Hematopoietic multipotent progenitor cell treated with erythropoietin and hydrocortisone succinate and interleukin-3 and kit ligand, for 4 days (in vitro differentiated cells): ENCODE measurements at regions not wholly inside any gene's neighbourhood (a gene's known extent, or its start where the extent isn't known, plus 50 kb on each side); places are given as distances from the start of the nearest gene placed in this dataset.

Source experiments
- DNase-seq: peaks from one replicate; pipeline ENCODE4 v3.0.0-alpha.2; 2015

DNA sequence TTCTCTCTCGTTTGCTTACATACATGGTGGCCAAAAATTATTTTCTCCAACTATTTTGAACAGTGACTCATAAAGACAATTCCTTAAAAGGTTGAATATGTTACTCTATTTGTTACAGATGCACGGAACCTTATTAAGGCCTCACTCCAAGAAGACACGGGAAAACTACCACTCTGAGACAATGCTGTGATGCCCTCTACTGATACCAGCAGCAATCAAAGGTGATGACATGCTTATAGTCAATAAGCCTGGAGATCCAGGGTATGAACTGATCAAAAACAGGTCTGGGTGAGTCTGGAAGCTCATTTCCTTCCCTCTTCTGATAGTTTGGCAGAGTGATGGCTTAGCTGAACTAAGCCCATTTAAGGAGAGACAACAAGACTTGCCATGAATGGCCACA is 563.0 kb downstream of the LRRIQ3 start:
- DNase-seq = no peak

DNA sequence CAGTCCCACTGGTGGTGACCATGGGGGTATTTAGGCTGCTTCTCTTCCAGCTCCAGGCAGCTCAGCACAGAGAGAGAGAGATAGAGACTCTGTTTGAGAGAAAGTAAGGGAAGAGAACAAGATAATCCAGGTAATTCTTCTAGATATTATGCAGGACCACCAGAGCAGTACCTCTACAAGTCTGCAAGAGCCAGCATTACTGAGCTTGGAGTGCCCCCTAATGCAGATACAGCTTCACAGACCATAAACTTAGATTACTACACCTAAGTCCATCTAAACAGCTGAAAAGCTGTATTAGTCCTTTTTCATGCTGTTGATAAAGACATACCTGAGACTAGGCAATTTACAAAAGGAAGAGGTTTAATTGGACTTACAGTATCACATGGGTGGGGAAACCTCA is 570.3 kb downstream of the LRRIQ3 start:
- DNase-seq = peak; percentile 3

DNA sequence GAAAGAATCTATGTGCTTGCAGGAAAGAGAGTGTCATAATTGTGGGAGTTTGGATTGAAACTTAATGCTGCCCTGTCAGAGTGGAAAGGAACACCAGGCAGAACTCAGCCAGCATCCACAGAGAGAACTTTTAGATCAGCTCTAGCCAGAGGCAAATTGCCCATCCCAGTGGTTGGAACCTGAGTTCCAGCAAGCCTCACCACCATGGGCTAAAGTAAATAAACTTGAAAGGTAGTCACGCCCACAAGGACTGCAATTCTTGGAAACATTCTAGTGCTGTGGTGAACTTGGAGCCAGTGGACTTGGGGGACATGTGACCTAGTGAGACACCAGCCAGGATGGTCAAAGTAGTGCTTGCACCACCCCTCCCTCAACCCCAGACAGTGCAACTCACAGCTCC is 571.6 kb downstream of the LRRIQ3 start:
- DNase-seq = no peak

DNA sequence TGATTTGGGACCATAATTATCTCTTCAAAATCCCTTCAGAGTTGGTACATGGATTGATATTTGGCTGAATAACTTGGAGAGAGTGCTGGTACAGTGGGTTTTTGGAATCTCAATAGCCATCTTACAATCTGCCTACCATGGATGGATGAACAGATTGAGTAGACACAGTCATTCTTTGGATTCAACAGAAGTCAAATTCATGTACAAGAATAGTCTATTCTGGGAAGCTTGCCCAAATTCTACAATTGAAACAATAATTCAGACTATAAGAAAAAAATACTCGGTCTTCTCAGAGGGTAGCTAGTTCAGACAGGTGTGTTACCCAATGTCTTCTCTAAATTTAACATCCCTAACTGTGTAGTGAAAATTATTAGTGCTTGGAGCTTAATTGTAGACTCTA is 574.0 kb downstream of the LRRIQ3 start:
- no peak for DNase-seq

DNA sequence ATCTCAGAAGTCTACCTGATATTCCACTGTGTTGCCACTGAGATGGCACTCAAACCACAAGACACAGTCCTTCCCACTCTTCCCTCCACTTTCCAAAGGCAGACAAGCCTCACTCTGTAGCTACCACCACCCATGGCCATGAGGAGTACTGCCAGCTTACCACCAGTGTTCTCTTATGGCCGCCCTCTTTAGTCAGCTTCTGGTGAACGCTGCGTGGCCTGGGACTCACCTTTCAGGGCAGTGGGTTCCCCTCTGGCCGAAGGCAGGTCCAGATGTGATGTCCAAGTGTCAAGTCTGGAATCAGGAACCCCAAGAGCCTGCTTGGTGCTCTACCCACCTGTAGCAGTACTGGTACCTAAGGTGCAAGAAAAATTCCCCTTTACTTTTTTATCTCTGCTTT is 580.8 kb downstream of the LRRIQ3 start:
- DNase-seq = no peak

DNA sequence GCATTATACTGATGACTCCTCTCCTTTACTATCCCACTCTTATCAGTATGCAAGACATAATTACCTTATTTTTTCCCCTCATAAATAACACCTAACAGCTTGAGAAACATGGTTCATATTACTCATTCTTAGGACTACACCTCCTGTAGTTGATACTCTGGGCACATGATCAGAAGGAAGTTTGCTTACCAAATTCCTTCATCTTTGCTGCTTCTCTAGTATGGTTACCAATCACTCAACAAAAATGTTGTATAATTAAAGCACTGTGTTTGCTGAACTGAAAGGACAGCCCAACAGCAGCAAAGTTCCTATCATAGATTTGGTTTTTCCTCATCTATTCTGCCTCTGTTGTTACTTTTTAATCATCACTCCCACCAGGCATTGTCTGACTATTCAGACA is 586.3 kb downstream of the LRRIQ3 start:
- no peak for DNase-seq

DNA sequence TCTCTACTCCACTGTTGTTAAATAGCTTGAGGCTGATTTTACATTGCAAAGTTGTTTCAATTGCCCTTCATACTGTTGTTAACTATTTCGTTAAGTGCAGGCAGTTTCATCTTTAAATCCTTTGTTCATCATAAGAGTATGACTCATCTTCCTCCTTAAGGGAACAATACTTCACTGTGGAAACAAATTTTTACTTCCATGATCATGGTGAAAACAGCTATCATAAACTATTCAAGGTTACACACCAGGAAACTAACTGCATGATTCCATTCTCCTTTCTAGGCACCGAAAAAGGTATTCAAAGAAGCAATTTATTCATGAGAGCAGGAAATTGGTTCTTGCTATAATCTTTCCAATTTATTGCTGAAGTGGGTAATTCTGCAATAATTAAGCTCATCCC is 593.2 kb downstream of the LRRIQ3 start:
- DNase-seq = no peak

DNA sequence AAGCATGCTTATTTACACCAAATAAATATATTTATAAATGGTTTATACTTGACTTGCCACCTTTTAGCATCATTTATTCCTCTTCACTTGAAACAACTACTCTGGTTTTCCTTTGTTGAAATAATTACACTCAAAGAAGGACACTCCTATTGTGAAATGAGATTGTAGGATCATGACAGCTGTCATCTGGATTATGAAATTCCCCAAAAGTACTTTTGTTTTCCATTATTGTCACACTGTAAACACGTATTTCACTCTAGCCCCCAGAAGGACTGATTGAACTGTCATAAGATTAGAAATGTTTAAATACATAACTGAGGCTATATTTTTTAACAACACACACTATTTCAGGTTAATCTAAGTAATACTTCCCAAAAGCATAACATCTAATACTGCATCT is 593.8 kb downstream of the LRRIQ3 start:
- no peak for DNase-seq

DNA sequence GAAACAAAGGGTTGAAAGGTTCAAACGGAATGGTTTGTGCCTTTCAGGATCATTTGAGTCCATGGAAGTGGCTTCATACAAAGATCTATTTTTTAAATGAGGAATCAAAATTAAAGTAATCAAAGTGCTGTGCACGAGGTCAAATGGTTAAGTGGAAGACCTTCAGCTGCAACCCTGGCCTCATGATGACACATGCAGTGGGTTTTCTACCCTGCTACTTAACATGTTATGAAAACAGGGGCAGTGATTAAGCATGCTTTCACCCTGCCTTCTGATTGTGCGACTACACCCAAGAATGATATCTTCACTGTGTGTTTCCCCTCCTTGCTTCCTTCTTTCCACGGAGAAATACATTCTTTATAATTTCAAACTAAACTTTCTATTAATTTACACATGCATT is 604.2 kb downstream of the LRRIQ3 start:
- no peak for DNase-seq

DNA sequence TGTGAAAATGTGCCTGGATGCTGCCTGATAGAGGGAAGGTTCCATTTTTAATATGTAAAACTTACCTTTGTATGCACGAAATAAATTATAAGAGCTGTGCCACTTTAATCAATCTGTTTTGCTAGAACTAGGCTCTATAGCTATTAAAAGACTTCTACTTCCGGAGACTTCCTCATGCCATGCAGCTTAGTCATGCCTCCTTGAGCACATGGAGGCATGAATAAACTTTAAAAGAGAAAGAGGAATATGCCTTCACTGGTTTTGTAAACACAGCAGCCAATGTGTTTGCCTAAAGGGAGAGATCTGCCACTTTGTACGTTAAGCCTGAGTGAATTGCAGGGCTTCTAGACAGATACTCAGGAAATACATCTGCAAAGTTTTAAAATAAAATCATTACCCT is 604.6 kb downstream of the LRRIQ3 start:
- peak; percentile 41 for DNase-seq

DNA sequence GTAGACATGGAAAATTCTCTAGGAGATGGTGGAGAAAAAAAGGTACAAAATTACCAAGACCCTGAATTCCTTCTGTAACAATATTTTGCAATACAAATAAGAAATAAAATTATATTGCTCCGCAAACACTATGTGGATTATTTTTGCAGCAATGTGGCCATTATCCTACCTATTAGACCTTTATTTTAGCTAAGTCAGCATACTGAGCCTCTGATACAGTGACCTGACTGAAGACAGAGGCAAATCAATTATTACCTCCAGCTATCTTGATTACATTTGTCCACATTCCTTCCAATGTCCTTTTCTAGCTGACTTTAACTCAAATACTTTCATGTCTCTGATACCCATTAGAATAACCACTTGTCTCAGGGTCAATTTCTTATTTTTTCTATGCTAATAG is 610.9 kb downstream of the LRRIQ3 start:
- no peak for DNase-seq

DNA sequence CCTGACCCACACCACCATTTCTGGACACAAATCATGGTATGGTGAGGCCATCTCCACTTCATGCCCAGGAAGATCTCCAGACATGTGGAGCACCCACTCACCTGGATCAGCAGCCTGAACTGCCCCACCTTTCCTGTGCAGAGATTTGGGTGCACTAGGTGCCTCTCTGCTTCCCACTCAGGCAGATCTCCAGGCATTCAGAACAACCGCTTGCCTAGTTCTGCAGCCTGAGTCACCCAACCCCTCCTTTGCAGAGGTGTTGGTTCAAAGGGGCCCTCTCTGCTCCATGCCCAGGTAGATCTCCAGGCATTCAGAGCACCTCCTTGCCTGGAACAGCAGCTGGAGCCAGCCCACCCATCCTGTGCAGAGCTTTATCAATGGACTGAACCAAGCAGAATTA is 620.8 kb downstream of the LRRIQ3 start:
- no peak for DNase-seq

DNA sequence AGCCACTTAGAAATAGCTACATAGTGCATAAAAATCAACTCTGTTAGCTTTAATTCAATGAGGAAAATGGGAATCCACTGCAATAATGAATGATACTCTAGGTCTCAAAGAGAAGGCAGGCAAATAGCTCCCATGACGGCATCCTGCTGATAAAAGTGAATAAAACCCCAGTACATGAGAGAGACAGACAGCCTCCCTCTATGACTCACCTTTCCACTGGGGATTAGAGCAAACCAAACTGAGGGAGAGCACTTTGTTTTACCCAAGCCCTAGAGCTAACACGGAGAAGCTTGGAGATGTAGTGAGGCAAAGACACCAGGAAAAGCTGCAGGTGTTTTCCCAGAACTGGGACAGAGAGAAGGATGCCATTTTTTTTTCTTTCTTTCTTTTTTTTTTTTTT is 621.9 kb downstream of the LRRIQ3 start:
- no peak for DNase-seq

DNA sequence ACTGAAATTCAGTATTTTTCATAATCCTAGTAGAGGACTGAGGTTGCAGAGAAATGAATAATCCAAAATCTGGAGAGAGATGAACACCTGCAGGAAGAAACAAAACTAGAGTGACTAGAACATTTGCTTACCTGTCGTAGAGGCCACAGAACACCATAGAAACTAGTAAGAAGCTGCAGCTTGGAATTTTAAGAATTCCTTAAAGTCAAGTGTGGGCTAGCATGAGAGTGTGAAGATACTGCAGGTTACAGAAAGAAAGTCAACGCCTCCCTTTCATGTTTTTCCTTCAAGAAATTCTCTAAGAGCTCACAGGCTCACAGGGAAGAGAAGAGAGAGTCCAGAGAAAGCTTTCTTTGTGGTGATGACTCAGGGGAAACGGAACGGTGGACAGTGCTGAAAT is 633.7 kb downstream of the LRRIQ3 start:
- no peak for DNase-seq

DNA sequence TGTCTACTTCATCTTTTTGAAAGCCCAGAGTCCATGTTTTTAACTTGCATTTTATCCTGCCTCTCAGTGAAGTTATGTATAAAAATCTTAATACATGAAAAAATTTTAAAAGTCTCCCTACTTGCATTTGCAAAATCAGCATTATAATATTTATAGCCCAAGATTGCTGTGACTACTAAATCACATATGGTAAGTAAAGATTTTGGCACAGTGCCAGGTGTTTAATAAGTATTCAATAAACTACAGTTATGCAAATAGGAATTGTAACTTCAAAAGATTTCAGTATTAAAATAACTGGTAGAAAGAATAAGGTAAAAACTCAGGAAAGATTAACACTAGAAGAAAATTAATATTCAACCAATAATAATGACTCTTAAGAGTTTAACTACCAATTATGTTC is 641.7 kb downstream of the LRRIQ3 start:
- peak; percentile 2 for DNase-seq

DNA sequence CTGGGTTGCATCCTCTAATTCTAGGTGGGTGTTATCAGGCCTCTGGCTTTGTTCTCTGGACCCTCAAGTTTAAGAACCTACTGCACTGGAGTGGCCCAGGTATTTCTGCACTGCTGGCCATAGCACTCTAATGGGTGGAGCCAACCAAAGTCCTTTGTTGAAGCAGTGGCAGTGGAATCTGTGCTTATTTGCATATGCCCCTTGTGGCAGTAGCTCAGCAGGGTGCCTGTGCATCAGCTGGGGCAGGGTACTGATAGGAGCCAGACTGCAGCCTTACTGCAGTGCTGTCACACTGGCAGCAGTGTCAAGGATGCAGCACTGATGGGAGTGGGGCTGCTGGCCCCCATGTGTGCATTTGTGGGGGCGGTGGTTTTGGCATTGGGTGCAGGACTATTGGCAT is 660.6 kb downstream of the LRRIQ3 start:
- DNase-seq = no peak

DNA sequence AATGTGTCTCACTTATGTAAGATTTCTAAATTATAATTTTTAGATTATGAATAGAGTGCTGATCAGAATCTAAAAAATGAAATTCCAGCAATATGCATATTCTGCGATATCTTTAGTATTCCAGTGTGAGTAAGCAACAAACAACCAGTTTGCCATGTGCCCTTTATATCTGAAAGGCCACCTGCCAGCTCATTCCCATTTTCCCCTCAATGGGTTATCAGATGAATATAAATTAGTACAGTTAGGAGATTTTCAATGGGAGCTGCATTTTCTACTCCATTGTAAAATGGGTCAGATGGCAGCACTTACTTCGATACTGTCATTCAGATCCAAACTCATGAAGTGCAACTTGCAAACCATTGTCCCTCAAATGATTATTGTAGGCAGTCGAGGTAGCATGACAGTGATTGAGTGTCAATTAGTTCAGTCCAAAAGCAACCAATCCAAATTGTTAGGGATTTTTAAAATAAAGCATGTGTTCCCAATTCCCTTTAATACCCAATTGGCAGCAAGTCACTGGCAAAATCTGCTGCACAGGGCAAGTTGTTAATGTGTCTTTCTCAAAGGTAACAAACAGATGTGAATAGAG is 680.3 kb downstream of the LRRIQ3 start:
- DNase-seq = no peak

DNA sequence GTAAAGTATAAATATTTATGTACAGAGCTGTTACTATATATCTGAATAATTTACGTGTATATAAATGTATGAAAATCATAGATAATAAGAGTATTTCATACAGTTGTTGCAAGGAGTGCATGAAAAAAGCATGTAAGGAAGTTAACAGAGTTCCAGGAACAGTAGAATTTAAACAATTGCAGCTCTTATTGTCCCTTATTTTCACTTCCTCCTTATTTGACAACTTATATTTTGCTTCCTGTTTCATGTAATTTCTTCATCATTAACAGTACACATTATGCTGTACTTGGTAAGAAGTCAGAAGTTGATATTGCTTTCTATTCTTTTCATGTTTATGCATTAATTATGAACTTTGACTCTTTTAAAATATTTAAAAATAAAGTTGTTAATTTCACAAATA is 681.5 kb downstream of the LRRIQ3 start:
- peak; percentile 15 for DNase-seq

DNA sequence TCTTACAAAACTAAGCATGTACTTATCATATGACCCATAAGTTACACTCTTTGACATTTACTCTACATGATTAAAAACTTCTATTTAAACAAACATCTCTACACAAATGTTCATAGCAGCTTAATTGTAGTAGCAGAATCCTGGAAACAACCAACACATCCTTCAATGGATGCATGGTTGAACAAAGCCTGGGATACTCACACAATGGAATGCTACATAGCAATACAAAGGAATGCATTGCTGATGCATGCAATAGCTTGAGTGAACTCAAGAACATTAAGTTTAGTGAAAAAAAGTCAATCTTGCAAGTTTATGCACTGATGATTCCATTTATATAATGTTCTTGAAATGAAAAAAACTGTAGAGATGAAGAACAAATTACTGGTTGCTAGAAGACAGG is 686.9 kb downstream of the LRRIQ3 start:
- no peak for DNase-seq

DNA sequence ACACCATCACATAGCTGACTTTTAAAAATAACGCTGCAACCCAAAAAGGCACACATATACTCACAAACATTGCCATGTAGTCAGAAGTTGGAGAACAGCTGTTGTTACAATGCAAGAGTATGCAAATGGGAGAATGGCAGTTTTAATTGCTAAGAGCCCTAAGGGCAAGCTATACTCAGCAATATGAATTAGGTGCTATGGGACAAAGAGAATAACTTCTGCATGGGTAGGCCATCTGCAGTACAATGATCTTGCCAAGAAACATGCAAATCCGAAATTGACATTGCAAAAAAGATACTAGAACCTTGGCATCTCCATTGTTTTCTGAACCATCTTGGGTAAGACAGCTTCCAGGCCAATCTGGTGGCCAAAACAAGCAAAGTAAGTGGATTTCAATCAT is 697.8 kb downstream of the LRRIQ3 start:
- no peak for DNase-seq

DNA sequence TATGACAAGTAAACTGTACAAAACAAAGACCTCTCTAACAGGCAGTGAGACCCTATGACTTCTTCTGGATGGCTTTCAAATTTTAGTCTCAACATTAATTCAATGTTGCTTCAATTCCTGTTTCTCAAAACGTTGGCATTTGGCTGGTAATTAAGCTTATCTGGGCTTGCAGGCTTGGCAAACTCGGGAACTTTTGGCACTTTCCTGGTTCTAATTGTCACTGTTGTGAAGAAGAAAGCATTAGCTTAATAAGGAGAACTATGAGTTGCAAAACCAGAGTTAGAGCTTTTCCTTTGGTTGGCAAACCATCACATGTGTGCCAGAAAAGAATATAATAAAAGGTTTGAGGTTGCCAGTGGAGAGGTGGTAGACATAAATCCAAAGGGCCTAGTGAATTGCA is 698.3 kb downstream of the LRRIQ3 start:
- DNase-seq = no peak

DNA sequence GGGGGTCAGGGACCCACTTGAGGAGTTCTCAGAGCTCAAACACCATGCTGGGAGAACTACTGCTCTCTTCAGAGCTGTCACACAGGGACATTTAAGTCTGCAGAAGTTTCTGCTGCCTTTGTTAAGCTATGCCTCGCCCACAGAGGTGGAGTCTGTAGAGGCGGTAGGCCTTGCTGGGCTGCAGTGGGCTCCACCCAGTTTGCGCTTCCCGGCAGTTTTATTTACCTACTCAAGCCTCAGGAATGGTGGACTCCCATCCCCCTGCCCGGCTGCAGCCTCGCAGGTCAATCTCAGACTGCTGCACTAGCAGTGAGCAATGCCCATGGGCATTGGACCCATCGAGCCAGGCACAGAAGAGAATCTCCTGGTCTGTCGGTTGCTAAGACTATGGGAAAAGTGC is 706.4 kb downstream of the LRRIQ3 start:
- DNase-seq = no peak

DNA sequence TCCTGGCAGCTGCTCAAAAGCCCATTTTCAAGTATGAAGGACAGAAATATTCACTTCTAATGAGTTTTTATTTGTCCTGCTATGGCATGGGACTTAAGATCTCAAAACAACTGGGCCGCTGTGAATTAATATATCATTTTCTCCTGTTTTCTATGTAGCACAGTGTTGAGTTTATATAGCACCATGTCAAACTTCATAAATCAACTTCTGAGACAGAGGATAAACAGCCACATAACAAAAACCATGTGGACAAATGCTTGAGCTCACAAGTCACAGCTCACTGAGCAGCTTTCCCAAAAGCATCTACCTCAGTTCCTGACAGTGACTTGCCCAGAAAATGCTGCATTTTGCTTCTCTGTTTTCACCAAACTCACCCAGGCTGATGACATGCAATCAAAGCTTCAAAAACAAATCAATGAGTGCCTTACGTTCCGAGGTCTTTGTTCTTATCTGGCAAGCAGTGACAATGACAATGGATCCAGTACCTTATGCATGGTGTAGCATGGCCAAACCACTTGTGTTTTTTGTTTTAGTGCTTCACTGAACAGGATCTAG is 722.6 kb downstream of the LRRIQ3 start:
- DNase-seq = no peak

DNA sequence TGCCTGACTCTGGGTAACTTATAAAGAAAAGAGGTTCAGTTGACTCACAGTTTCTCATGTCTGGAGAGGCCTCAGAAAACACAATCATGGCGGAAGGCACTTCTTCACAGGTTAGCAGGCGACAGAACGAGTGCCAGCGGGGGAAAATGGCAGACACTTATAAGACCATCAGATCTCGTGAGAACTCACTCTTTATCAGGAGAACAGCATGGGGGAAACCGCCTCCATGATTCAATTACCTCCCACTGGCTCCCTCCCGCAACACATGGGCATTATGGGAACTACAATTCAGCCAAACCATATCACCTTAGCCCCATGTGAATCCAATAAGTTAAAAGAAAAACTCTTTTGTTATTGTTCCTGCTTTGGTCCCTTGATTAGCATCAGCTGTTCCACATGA is 725.2 kb downstream of the LRRIQ3 start:
- no peak for DNase-seq

DNA sequence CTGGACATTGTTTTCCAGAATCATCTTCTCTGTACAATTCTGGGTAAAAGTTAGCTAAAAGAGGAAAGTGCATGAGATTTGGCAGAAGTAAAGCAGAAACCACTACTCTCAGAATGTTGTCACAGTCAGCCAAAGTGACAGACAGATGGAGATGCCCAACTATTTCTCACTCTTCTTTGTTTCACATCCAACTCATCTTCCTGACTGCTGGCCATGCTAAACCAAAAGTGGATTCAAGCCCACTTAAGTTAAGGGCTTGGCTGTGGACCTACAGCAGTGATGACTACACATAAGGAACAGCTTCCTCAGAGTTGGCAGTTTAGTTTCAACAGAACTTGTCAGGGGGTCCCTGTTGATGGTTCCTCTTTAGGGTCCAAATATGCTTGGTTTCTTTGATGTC is 730.2 kb downstream of the LRRIQ3 start:
- no peak for DNase-seq

DNA sequence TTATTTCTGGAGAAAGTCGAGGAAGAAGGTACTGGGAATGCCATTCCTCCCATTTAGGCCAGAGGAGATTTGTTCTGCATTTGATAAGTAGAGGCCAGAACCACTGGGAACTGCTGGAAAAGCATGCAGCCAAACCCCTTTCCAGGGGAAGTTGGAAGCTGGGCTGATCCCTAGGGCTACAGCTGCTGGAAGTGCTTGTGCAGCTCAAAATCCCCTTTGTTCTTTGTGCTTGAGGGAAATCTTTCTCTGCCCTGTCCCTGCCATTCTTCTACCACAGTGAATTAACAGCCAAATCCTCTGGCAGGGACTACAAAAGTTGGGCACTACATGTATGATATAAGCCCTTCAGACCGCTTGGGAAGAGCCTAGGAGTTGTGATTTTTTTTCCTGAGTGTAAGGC is 734.1 kb downstream of the LRRIQ3 start:
- no peak for DNase-seq
